HCT116 (cell line): ENCODE measurements at regions not wholly inside any gene's neighbourhood (a gene's known extent, or its start where the extent isn't known, plus 50 kb on each side); places are given as distances from the start of the nearest gene placed in this dataset.

Experiments
- ATAC-seq: fragments of 200-7000 bp; cut with Tn5 transposase; 2 replicates; pipeline ENCODE4 v1.9.1; 2020; ENCODE audit warnings: mild to moderate bottlenecking, moderate library complexity
- BruUV-seq: library from RNA; stranded (reverse); fragments of 400-500 nt; replicated peaks from 2 replicates; lab custom pipeline; 2021; lab: Mats Ljungman, UMichigan
- CTCF ChIA-PET: fragments of 300-600 bp; sonication (Branson Sonifier 250); formaldehyde crosslinking; loops from one replicate; lab custom pipeline; 2021; ENCODE audit warnings: antibody characterized with exemption; lab: Charles Lee
- POLR2A ChIA-PET: fragments of 300-600, 350-600 bp; sonication (Branson Sonifier 250); formaldehyde crosslinking; loops from one replicate; lab custom pipeline; 2021; ENCODE audit warnings: antibody characterized with exemption; lab: Charles Lee
- RAD21 ChIA-PET, 2 experiments: fragments of 300-600 bp; sonication (Branson Sonifier 250); formaldehyde crosslinking; loops; one replicate each; lab custom pipeline; 2023; ENCODE audit warnings: low total read pairs in 2 of 2; ENCODE audit not compliant: uncharacterized antibody in 2 of 2, unreplicated experiment in 2 of 2, low non-redundant PET in 1 of 2; lab: Charles Lee
- DNase-seq: peaks from one replicate; pipeline ENCODE4 v3.0.0-alpha.2; 2010; ENCODE audit warnings: low read depth, low spot score
- H2AFZ ChIP-seq: fragments of 200-600 bp; shearing (Covaris generic), sonication (generic); 2 replicates; pipeline ENCODE4 v1.6.1; 2017; ENCODE audit warnings: low read depth, mixed run types, mixed read lengths, antibody characterized with exemption, low read length; ENCODE audit not compliant: poor library complexity, severe bottlenecking
- H3K27ac ChIP-seq: 2 replicates; pipeline ENCODE4 v1.5.1; 2012; ENCODE audit warnings: low read depth, low read length
- H3K27me3 ChIP-seq: fragments of 200-600 bp; sonication (generic); 2 replicates; pipeline ENCODE4 v1.6.1; 2016; ENCODE audit warnings: mixed run types, low read length, mixed read lengths; ENCODE audit not compliant: insufficient read depth
- H3K36me3 ChIP-seq, 2 experiments: fragments of 200-500 bp in 1 of 2; fragments of 200-600 bp in 1 of 2; sonication (Bioruptor generic) in 1 of 2; sonication (generic) in 1 of 2; 2 replicates each; pipeline versions ENCODE4 v1.5.1 to v1.6.1; 2014 to 2016; ENCODE audit warnings: low read length in 2 of 2, inconsistent platforms in 1 of 2, mixed read lengths in 1 of 2, mixed run types in 1 of 2; ENCODE audit not compliant: insufficient read depth in 2 of 2, control insufficient read depth in 1 of 2
- H3K4me1 ChIP-seq, 2 experiments: fragments of 200-600 bp in 1 of 2; sonication (generic) in 1 of 2; 2 replicates each; pipeline versions ENCODE4 v1.5.1 to v1.6.1; 2012 to 2017; ENCODE audit warnings: low read length in 2 of 2, inconsistent platforms in 1 of 2, mild to moderate bottlenecking in 1 of 2, mixed read lengths in 1 of 2, mixed run types in 1 of 2, moderate library complexity in 1 of 2; ENCODE audit not compliant: insufficient read depth in 2 of 2, control insufficient read depth in 1 of 2
- H3K4me2 ChIP-seq: fragments of 200-600 bp; sonication (generic); 2 replicates; pipeline ENCODE4 v1.6.1; 2017; ENCODE audit warnings: mixed run types, low read length, mixed read lengths
- H3K4me3 ChIP-seq, 2 experiments: fragments of 200-600 bp in 1 of 2; sonication (generic) in 1 of 2; replicated peaks in 1 of 2; 2 replicates each; pipeline ENCODE4 v1.5.1; 2011 to 2016; ENCODE audit warnings: low read length in 2 of 2, control low read depth in 1 of 2, low read depth in 1 of 2, mild to moderate bottlenecking in 1 of 2, mixed read lengths in 1 of 2, mixed run types in 1 of 2
- H3K79me2 ChIP-seq: fragments of 200-600 bp; sonication (generic); 2 replicates; pipeline ENCODE4 v1.6.1; 2017; ENCODE audit warnings: mild to moderate bottlenecking, mixed run types, low read length, moderate library complexity, mixed read lengths; ENCODE audit not compliant: insufficient read depth
- H3K9ac ChIP-seq: fragments of 200-600 bp; sonication (generic); 2 replicates; pipeline ENCODE4 v1.6.1; 2016; ENCODE audit warnings: low read length, mixed read lengths
- H3K9me2 ChIP-seq: fragments of 200-600 bp; sonication (generic), shearing (Covaris generic); 2 replicates; pipeline ENCODE4 v1.6.1; 2017; ENCODE audit warnings: mixed run types, mild to moderate bottlenecking, moderate library complexity; ENCODE audit not compliant: insufficient read depth
- H3K9me3 ChIP-seq, 2 experiments: fragments of 200-500 bp in 1 of 2; fragments of 200-600 bp in 1 of 2; sonication (Bioruptor generic) in 1 of 2; sonication (generic) in 1 of 2; 2 replicates each; pipeline ENCODE4 v1.6.1; 2014 to 2017; ENCODE audit warnings: low read length in 2 of 2, mixed read lengths in 2 of 2, inconsistent platforms in 1 of 2, low read depth in 1 of 2, mild to moderate bottlenecking in 1 of 2, mixed run types in 1 of 2, moderate library complexity in 1 of 2; ENCODE audit not compliant: control insufficient read depth in 1 of 2, insufficient read depth in 1 of 2
- H4K20me1 ChIP-seq: fragments of 200-600 bp; sonication (generic), shearing (Covaris generic); 2 replicates; pipeline ENCODE4 v1.6.1; 2017; ENCODE audit warnings: mixed run types, mild to moderate bottlenecking, moderate library complexity; ENCODE audit not compliant: insufficient read depth
- CBX3 ChIP-seq: IDR thresholded peaks from 2 replicates; pipeline ENCODE4 v1.6.1; 2012; ENCODE audit warnings: low read depth
- CEBPB ChIP-seq: IDR thresholded peaks from 2 replicates; pipeline ENCODE4 v1.6.1; 2012; ENCODE audit warnings: low read depth
- EGR1 ChIP-seq: IDR thresholded peaks from 2 replicates; pipeline ENCODE4 v1.6.1; 2012; ENCODE audit warnings: low read depth
- ELF1 ChIP-seq: IDR thresholded peaks from 2 replicates; pipeline ENCODE4 v1.6.1; 2012; ENCODE audit warnings: low read depth, borderline replicate concordance
- EZH2 ChIP-seq: fragments of 200-600 bp; sonication (generic); IDR thresholded peaks from 2 replicates; pipeline ENCODE4 v1.6.1; 2017; ENCODE audit warnings: antibody characterized with exemption, mixed run types
- JUND ChIP-seq: IDR thresholded peaks from 2 replicates; pipeline ENCODE4 v1.6.1; 2012
- POLR2A ChIP-seq: IDR thresholded peaks from 2 replicates; pipeline ENCODE4 v1.7.0; 2011; ENCODE audit warnings: borderline replicate concordance; ENCODE audit not compliant: insufficient read depth, insufficient read length; ENCODE audit errors: extremely low read depth
- POLR2AphosphoS5 ChIP-seq: IDR thresholded peaks from 2 replicates; pipeline ENCODE4 v1.6.1; 2011; ENCODE audit warnings: mild to moderate bottlenecking, low read depth, low read length, moderate library complexity
- RAD21 ChIP-seq: IDR thresholded peaks from 2 replicates; pipeline ENCODE4 v1.6.1; 2012; ENCODE audit warnings: low read depth, mild to moderate bottlenecking
- SIN3A ChIP-seq: IDR thresholded peaks from 2 replicates; pipeline ENCODE4 v1.6.1; 2012; ENCODE audit warnings: low read depth
- YY1 ChIP-seq: IDR thresholded peaks from 2 replicates; pipeline ENCODE4 v1.6.1; 2011; ENCODE audit warnings: low read length, low read depth, moderate library complexity, mild to moderate bottlenecking; ENCODE audit not compliant: insufficient replicate concordance; ENCODE audit errors: extremely low read depth
- ZNF274 ChIP-seq: fragments of 200-500 bp; sonication (Bioruptor generic); IDR thresholded peaks from 2 replicates; pipeline ENCODE4 v1.6.1; 2014; ENCODE audit warnings: mild to moderate bottlenecking, low read depth, low read length, inconsistent platforms
- intact Hi-C: fragments of 100-400 bp; cut with micrococcal nuclease; formaldehyde crosslinking; loops from 2 replicates; pipeline ENCODE4 v1.10.0; 2022
- TF ChIP-seq, protein P1 (sequence below): IDR thresholded peaks from 2 replicates; pipeline ENCODE4 v1.6.1; 2012
- TF ChIP-seq, protein P2 (sequence below), 3 experiments: fragments of 200-600 bp in 1 of 3; sonication (generic) in 1 of 3; IDR thresholded peaks in 2 of 3; conservative IDR thresholded peaks in 1 of 3; 2 replicates each; pipeline ENCODE4 v1.5.1; 2012 to 2017; ENCODE audit warnings: low read depth in 2 of 3, low read length in 2 of 3, antibody characterized with exemption in 1 of 3, borderline replicate concordance in 1 of 3, control low read depth in 1 of 3, mild to moderate bottlenecking in 1 of 3, mixed read lengths in 1 of 3, mixed run types in 1 of 3, moderate library complexity in 1 of 3; ENCODE audit not compliant: insufficient read depth in 1 of 3
- TF ChIP-seq, protein P3 (sequence below): IDR thresholded peaks from 2 replicates; pipeline ENCODE4 v1.6.1; 2012; ENCODE audit warnings: low read depth

DNA sequence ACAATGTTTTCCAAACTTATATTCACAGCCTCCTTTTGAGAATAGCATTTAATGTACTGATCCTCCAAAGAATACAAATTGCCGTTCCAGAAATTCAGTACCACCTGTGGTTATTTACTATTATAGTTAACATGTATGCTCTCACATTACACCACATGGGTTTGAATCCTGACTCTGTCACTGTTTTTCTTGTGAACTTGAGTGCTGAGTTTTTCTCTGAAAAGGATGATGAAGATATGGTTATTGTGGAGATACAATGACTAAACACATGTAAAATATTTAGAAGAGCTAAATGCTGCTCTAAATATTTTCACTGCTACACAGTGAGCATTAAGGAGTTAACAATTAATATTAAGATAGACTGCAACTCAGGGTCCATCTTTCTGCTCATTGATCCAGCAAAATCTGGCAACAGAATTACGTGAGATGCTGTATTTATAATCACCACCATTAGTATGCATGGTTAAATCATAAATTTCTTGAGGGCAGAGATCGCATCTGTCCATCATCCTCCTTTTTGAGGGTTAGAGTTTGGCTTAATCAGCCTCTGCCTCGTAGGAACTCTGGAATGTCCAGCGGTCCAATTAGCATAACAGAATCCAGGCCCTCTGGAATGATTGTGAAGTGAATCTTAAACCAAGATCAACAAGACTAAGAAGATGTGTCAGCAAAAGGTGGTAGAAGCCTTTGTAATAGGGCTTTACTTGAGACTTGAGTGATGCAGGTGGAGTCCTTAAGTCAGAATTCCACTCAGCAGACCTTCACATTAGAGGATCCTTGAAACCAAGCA lies 152.8 kb downstream of the MACC1 start:
- no peaks in the 10 kb centered on the region for H3K79me2 ChIP-seq
- CTCF ChIA-PET = no interaction called here
- no TSS peak for BruUV-seq

More for the DNA sequence above, 152.8 kb downstream of the MACC1 start:
- peak overlapping the region; percentile 14; the same call in 1 of the 2 replicates for H3K9ac ChIP-seq
- intact Hi-C loops = no loop called here
- no peaks in the 10 kb centered on the region for H3K9me2 ChIP-seq
- no peak for TF ChIP-seq EGR1
- TF ChIP-seq CEBPB = no peak
- TF ChIP-seq POLR2AphosphoS5 = no peak
- no peak for TF ChIP-seq SIN3A
- no peak for TF ChIP-seq ELF1
- TF ChIP-seq CBX3 = no peak
- no peak for TF ChIP-seq ZNF274
- TF ChIP-seq, protein P1, sequence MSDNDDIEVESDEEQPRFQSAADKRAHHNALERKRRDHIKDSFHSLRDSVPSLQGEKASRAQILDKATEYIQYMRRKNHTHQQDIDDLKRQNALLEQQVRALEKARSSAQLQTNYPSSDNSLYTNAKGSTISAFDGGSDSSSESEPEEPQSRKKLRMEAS = no peak
- no peak for TF ChIP-seq JUND
- TF ChIP-seq RAD21 = no peak
- no peak for TF ChIP-seq POLR2A
- TF ChIP-seq, protein P2, sequence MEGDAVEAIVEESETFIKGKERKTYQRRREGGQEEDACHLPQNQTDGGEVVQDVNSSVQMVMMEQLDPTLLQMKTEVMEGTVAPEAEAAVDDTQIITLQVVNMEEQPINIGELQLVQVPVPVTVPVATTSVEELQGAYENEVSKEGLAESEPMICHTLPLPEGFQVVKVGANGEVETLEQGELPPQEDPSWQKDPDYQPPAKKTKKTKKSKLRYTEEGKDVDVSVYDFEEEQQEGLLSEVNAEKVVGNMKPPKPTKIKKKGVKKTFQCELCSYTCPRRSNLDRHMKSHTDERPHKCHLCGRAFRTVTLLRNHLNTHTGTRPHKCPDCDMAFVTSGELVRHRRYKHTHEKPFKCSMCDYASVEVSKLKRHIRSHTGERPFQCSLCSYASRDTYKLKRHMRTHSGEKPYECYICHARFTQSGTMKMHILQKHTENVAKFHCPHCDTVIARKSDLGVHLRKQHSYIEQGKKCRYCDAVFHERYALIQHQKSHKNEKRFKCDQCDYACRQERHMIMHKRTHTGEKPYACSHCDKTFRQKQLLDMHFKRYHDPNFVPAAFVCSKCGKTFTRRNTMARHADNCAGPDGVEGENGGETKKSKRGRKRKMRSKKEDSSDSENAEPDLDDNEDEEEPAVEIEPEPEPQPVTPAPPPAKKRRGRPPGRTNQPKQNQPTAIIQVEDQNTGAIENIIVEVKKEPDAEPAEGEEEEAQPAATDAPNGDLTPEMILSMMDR (IDR thresholded peaks at IDR 0.05 in 2 of 3, conservative IDR thresholded peaks at IDR 0.05 in 1 of 3; ENCODE audit: borderline replicate concordance in 1 of 3, insufficient read depth in 1 of 3, low read depth in 2 of 3, low read length in 2 of 3) = no peak
- TF ChIP-seq EZH2 = no peak
- TF ChIP-seq YY1 = no peak
- TF ChIP-seq, protein P3, sequence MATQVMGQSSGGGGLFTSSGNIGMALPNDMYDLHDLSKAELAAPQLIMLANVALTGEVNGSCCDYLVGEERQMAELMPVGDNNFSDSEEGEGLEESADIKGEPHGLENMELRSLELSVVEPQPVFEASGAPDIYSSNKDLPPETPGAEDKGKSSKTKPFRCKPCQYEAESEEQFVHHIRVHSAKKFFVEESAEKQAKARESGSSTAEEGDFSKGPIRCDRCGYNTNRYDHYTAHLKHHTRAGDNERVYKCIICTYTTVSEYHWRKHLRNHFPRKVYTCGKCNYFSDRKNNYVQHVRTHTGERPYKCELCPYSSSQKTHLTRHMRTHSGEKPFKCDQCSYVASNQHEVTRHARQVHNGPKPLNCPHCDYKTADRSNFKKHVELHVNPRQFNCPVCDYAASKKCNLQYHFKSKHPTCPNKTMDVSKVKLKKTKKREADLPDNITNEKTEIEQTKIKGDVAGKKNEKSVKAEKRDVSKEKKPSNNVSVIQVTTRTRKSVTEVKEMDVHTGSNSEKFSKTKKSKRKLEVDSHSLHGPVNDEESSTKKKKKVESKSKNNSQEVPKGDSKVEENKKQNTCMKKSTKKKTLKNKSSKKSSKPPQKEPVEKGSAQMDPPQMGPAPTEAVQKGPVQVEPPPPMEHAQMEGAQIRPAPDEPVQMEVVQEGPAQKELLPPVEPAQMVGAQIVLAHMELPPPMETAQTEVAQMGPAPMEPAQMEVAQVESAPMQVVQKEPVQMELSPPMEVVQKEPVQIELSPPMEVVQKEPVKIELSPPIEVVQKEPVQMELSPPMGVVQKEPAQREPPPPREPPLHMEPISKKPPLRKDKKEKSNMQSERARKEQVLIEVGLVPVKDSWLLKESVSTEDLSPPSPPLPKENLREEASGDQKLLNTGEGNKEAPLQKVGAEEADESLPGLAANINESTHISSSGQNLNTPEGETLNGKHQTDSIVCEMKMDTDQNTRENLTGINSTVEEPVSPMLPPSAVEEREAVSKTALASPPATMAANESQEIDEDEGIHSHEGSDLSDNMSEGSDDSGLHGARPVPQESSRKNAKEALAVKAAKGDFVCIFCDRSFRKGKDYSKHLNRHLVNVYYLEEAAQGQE = no peak
- TF ChIP-seq, all 23 proteins: peak for 0
- Histone ChIP-seq H3K9me3 (peaks cover 0 to 3% of the 10 kb centered on the region in 2 experiments; a peak in 1 of 4 replicates), H3K4me2 (peak overlapping the region; percentile 70), H3K36me3 (no peaks in the 10 kb centered on the region), H4K20me1 (no peaks in the 10 kb centered on the region), H3K4me1 (peaks cover 12 to 22% of the 10 kb centered on the region in 2 experiments; a peak in 3 of 4 replicates), H2AFZ (peak overlapping the region; percentile 87), H3K4me3 (no peak overlapping the region; a peak in 1 of 4 replicates), H3K27ac (no peak overlapping the region), H3K27me3 (no peaks in the 10 kb centered on the region)
- ChIA-PET POLR2A (no interaction called here), RAD21 (no interaction called here)
- ATAC-seq = peak; percentile 70
- DNase-seq = no peak
